GM12878 (cell line): ENCODE measurements at regions not wholly inside any gene's neighbourhood (a gene's known extent, or its start where the extent isn't known, plus 50 kb on each side); places are given as distances from the start of the nearest gene placed in this dataset.

Experiments
- BMI1 ChIP-seq: fragments of 450-650 bp; IDR thresholded peaks from 2 replicates; pipeline ENCODE4 v1.6.1; 2016; ENCODE audit warnings: mild to moderate bottlenecking, moderate library complexity, borderline replicate concordance
- EED ChIP-seq: sonication (generic); IDR thresholded peaks from 2 replicates; pipeline ENCODE4 v1.6.1; 2016; ENCODE audit warnings: antibody characterized with exemption, low read depth
- EGR1 ChIP-seq, 2 experiments: IDR thresholded peaks; 1 replicate in 1 of 2; 2 replicates in 1 of 2; pipeline ENCODE4 v1.6.1; 2011 to 2012; ENCODE audit warnings: low read depth in 2 of 2, low read length in 2 of 2, borderline replicate concordance in 1 of 2, mild to moderate bottlenecking in 1 of 2, moderate library complexity in 1 of 2
- EP300 ChIP-seq, 2 experiments: fragments of 150-350 bp in 1 of 2; IDR thresholded peaks; 2 replicates each; pipeline ENCODE4 v1.6.1; 2011 to 2012; ENCODE audit warnings: low read depth in 2 of 2, low read length in 2 of 2, borderline replicate concordance in 1 of 2, improper control_type of control experiment in 1 of 2, inconsistent platforms in 1 of 2; ENCODE audit not compliant: control insufficient read depth in 1 of 2
- ETV6 ChIP-seq, 2 experiments: fragments of 450-650 bp in 1 of 2; IDR thresholded peaks in 1 of 2; conservative IDR thresholded peaks in 1 of 2; 2 replicates each; pipeline ENCODE4 v1.6.1; 2014; ENCODE audit warnings: antibody characterized with exemption in 1 of 2, borderline replicate concordance in 1 of 2, low read depth in 1 of 2, mild to moderate bottlenecking in 1 of 2, moderate library complexity in 1 of 2
- FOXM1 ChIP-seq: IDR thresholded peaks from 2 replicates; pipeline ENCODE4 v1.6.1; 2012; ENCODE audit warnings: low read depth, mild to moderate bottlenecking, inconsistent platforms, low read length, moderate library complexity
- IKZF2 ChIP-seq, 2 experiments: fragments of 450-650 bp; IDR thresholded peaks; 2 replicates each; pipeline ENCODE4 v1.6.1; 2017; ENCODE audit warnings: mild to moderate bottlenecking in 2 of 2, moderate library complexity in 2 of 2
- MLLT1 ChIP-seq: fragments of 450-650 bp; IDR thresholded peaks from 2 replicates; pipeline ENCODE4 v1.6.1; 2016; ENCODE audit warnings: mild to moderate bottlenecking
- NFIC ChIP-seq: IDR thresholded peaks from 2 replicates; pipeline ENCODE4 v1.6.1; 2012; ENCODE audit warnings: low read depth, mild to moderate bottlenecking, inconsistent platforms, low read length, moderate library complexity
- RB1 ChIP-seq: fragments of 450-650 bp; formaldehyde crosslinking; IDR thresholded peaks from 2 replicates; pipeline ENCODE4 v1.6.1; 2017; ENCODE audit warnings: mild to moderate bottlenecking, borderline replicate concordance
- RELA ChIP-seq: fragments of 450-650 bp; IDR thresholded peaks from 2 replicates; pipeline ENCODE4 v1.8.0; 2014; ENCODE audit warnings: borderline replicate concordance; ENCODE audit not compliant: partially characterized antibody
- RELB ChIP-seq: fragments of 450-650 bp; IDR thresholded peaks from 2 replicates; pipeline ENCODE4 v1.6.1; 2017; ENCODE audit warnings: low read depth, mild to moderate bottlenecking, moderate library complexity
- SIN3A ChIP-seq: IDR thresholded peaks from 2 replicates; pipeline ENCODE4 v1.6.1; 2012; ENCODE audit warnings: low read depth, low read length, improper control_type of control experiment
- TF ChIP-seq, protein P1 (sequence below): fragments of 450-650 bp; formaldehyde crosslinking; IDR thresholded peaks from 2 replicates; pipeline ENCODE4 v1.4.0; 2020; ENCODE audit warnings: mild to moderate bottlenecking, moderate library complexity
- TF ChIP-seq, protein P2 (sequence below): IDR thresholded peaks from 2 replicates; pipeline ENCODE4 v1.6.1; 2011; ENCODE audit warnings: low read depth, low read length, improper control_type of control experiment, borderline replicate concordance
- TF ChIP-seq, protein P3 (sequence below): fragments of 450-650 bp; IDR thresholded peaks from 2 replicates; pipeline ENCODE4 v1.6.1; 2017; ENCODE audit warnings: mild to moderate bottlenecking, moderate library complexity

GRCh38 chr15:47961401-47962090 lies 159.2 kb upstream of the SLC24A5 start (continued):
- TF ChIP-seq ETV6 (conservative IDR thresholded peaks at IDR 0.05 in 1 of 2, IDR thresholded peaks at IDR 0.05 in 1 of 2; ENCODE audit: borderline replicate concordance in 1 of 2, low read depth in 1 of 2): no peak
- TF ChIP-seq EGR1 (IDR thresholded peaks at IDR 0.05; ENCODE audit: borderline replicate concordance in 1 of 2, low read depth in 2 of 2, low read length in 2 of 2): no peak
- TF ChIP-seq RELA: no peak
- TF ChIP-seq, protein P1, sequence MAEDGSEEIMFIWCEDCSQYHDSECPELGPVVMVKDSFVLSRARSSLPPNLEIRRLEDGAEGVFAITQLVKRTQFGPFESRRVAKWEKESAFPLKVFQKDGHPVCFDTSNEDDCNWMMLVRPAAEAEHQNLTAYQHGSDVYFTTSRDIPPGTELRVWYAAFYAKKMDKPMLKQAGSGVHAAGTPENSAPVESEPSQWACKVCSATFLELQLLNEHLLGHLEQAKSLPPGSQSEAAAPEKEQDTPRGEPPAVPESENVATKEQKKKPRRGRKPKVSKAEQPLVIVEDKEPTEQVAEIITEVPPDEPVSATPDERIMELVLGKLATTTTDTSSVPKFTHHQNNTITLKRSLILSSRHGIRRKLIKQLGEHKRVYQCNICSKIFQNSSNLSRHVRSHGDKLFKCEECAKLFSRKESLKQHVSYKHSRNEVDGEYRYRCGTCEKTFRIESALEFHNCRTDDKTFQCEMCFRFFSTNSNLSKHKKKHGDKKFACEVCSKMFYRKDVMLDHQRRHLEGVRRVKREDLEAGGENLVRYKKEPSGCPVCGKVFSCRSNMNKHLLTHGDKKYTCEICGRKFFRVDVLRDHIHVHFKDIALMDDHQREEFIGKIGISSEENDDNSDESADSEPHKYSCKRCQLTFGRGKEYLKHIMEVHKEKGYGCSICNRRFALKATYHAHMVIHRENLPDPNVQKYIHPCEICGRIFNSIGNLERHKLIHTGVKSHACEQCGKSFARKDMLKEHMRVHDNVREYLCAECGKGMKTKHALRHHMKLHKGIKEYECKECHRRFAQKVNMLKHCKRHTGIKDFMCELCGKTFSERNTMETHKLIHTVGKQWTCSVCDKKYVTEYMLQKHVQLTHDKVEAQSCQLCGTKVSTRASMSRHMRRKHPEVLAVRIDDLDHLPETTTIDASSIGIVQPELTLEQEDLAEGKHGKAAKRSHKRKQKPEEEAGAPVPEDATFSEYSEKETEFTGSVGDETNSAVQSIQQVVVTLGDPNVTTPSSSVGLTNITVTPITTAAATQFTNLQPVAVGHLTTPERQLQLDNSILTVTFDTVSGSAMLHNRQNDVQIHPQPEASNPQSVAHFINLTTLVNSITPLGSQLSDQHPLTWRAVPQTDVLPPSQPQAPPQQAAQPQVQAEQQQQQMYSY (CRISPR knock-in tag): no peak
- peak; percentile 77 for TF ChIP-seq NFIC
- TF ChIP-seq EED: peak; percentile 79
- peak; percentile 53; the same call in 1 of the 2 replicates for TF ChIP-seq RELB
- TF ChIP-seq RB1: no peak
- TF ChIP-seq, protein P2, sequence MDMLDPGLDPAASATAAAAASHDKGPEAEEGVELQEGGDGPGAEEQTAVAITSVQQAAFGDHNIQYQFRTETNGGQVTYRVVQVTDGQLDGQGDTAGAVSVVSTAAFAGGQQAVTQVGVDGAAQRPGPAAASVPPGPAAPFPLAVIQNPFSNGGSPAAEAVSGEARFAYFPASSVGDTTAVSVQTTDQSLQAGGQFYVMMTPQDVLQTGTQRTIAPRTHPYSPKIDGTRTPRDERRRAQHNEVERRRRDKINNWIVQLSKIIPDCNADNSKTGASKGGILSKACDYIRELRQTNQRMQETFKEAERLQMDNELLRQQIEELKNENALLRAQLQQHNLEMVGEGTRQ: no peak
- no peak for TF ChIP-seq SIN3A
- TF ChIP-seq, protein P3, sequence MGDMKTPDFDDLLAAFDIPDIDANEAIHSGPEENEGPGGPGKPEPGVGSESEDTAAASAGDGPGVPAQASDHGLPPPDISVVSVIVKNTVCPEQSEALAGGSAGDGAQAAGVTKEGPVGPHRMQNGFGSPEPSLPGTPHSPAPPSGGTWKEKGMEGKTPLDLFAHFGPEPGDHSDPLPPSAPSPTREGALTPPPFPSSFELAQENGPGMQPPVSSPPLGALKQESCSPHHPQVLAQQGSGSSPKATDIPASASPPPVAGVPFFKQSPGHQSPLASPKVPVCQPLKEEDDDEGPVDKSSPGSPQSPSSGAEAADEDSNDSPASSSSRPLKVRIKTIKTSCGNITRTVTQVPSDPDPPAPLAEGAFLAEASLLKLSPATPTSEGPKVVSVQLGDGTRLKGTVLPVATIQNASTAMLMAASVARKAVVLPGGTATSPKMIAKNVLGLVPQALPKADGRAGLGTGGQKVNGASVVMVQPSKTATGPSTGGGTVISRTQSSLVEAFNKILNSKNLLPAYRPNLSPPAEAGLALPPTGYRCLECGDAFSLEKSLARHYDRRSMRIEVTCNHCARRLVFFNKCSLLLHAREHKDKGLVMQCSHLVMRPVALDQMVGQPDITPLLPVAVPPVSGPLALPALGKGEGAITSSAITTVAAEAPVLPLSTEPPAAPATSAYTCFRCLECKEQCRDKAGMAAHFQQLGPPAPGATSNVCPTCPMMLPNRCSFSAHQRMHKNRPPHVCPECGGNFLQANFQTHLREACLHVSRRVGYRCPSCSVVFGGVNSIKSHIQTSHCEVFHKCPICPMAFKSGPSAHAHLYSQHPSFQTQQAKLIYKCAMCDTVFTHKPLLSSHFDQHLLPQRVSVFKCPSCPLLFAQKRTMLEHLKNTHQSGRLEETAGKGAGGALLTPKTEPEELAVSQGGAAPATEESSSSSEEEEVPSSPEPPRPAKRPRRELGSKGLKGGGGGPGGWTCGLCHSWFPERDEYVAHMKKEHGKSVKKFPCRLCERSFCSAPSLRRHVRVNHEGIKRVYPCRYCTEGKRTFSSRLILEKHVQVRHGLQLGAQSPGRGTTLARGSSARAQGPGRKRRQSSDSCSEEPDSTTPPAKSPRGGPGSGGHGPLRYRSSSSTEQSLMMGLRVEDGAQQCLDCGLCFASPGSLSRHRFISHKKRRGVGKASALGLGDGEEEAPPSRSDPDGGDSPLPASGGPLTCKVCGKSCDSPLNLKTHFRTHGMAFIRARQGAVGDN: no peak
- peak; percentile 60 to 63; a peak in 2 of 4 replicates for TF ChIP-seq EP300 (IDR thresholded peaks at IDR 0.05; ENCODE audit: borderline replicate concordance in 1 of 2, control insufficient read depth in 1 of 2, low read depth in 2 of 2, low read length in 2 of 2)
- 0 out of 2 replicates have a peak, but pooled peaks have one; percentile 23 for TF ChIP-seq BMI1
- TF ChIP-seq IKZF2 (IDR thresholded peaks at IDR 0.05): peak; percentile 78 to 87
- TF ChIP-seq FOXM1: peak; percentile 70; the same call in 1 of the 2 replicates
- TF ChIP-seq MLLT1: 0 out of 2 replicates have a peak, but pooled peaks have one; percentile 39
